ENCODE measurements at regions not wholly inside any gene's neighbourhood (a gene's known extent, or its start where the extent isn't known, plus 50 kb on each side); places are given as distances from the start of the nearest gene placed in this dataset.

DNA sequence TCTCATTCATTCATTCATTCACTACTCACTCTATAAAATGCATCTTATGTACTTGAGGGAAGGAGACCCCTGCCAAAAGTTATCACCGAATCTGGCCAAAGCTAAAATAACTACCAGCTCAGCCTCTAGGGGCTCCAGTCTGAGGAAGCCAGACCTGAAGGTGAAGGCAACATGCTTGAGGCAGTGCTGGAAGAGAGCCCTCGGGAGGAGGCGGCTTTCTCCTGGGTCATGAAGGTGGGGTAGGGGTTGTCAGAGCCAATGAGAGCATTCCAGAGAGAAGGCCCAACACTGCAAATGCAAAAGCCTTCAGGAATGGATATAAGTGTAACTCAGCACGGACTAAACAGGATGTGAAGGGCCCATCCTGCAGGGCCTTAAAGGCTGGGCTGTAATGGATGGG lies 62.4 kb downstream of the GSC start:
- TF ChIP-seq POLR2A (IDR thresholded peaks at IDR 0.05) = no peak
- TF ChIP-seq, protein P1, sequence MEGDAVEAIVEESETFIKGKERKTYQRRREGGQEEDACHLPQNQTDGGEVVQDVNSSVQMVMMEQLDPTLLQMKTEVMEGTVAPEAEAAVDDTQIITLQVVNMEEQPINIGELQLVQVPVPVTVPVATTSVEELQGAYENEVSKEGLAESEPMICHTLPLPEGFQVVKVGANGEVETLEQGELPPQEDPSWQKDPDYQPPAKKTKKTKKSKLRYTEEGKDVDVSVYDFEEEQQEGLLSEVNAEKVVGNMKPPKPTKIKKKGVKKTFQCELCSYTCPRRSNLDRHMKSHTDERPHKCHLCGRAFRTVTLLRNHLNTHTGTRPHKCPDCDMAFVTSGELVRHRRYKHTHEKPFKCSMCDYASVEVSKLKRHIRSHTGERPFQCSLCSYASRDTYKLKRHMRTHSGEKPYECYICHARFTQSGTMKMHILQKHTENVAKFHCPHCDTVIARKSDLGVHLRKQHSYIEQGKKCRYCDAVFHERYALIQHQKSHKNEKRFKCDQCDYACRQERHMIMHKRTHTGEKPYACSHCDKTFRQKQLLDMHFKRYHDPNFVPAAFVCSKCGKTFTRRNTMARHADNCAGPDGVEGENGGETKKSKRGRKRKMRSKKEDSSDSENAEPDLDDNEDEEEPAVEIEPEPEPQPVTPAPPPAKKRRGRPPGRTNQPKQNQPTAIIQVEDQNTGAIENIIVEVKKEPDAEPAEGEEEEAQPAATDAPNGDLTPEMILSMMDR (IDR thresholded peaks at IDR 0.05) = no peak
